GM18502 (cell line): ENCODE measurements at regions not wholly inside any gene's neighbourhood (a gene's known extent, or its start where the extent isn't known, plus 50 kb on each side); places are given as distances from the start of the nearest gene placed in this dataset.

Experiments
- ATAC-seq: cut with Tn5 transposase; IDR thresholded peaks from one replicate; pipeline ENCODE4 v1.9.1; 2021; ENCODE audit warnings: mild to moderate bottlenecking; ENCODE audit not compliant: unreplicated experiment, poor library complexity

- peak; percentile 55 for ATAC-seq
Observed at GRCh38 chr12:102543494-102544485, 63.4 kb upstream of the IGF1 start.

GRCh38 chr12:102542816-102543440 lies 62.6 kb upstream of the IGF1 start:
- no peak for ATAC-seq

- no peak for ATAC-seq
Observed at GRCh38 chr12:102540815-102541385, 60.5 kb upstream of the IGF1 start.

GRCh38 chr12:102539651-102540553 lies 59.5 kb upstream of the IGF1 start:
- ATAC-seq: no peak

- no peak for ATAC-seq
Observed at GRCh38 chr12:102535306-102535705, 54.9 kb upstream of the IGF1 start.

GRCh38 chr12:102534899-102535298 lies 54.5 kb upstream of the IGF1 start:
- no peak for ATAC-seq

- no peak for ATAC-seq
Observed at GRCh38 chr12:102533483-102534215, 53.3 kb upstream of the IGF1 start.
